Neural progenitor cell (in vitro differentiated cells): ENCODE measurements at regions not wholly inside any gene's neighbourhood (a gene's known extent, or its start where the extent isn't known, plus 50 kb on each side); places are given as distances from the start of the nearest gene placed in this dataset.

Experiments used
- DNase-seq: peaks from one replicate; pipeline ENCODE4 v3.0.0-alpha.2; 2016; ENCODE audit warnings: low spot score
- H2AFZ ChIP-seq: fragments of 200-600 bp; sonication (generic); replicated peaks from 2 replicates; pipeline ENCODE4 v1.6.1; 2016; ENCODE audit warnings: antibody characterized with exemption
- H3F3A ChIP-seq: fragments of 200-600 bp; sonication (generic); 2 replicates; pipeline ENCODE4 v1.6.1; 2016; ENCODE audit warnings: antibody characterized with exemption, low read depth
- H3K27ac ChIP-seq: fragments of 200-600 bp; sonication (generic); 2 replicates; pipeline ENCODE4 v1.5.1; 2016; ENCODE audit warnings: mild to moderate bottlenecking
- H3K27me3 ChIP-seq: fragments of 200-600 bp; sonication (generic); 2 replicates; pipeline ENCODE4 v1.6.1; 2016; ENCODE audit warnings: mild to moderate bottlenecking, moderate library complexity
- H3K36me3 ChIP-seq: fragments of 200-600 bp; sonication (generic); 2 replicates; pipeline ENCODE4 v1.5.1; 2016
- H3K4me1 ChIP-seq: fragments of 200-600 bp; sonication (generic); 2 replicates; pipeline ENCODE4 v1.6.1; 2016; ENCODE audit warnings: mixed run types
- H3K4me2 ChIP-seq: fragments of 200-600 bp; sonication (generic); 2 replicates; pipeline ENCODE4 v1.6.1; 2016
- H3K4me3 ChIP-seq: fragments of 200-600 bp; sonication (generic); 2 replicates; pipeline ENCODE4 v1.5.1; 2016
- H3K79me2 ChIP-seq: fragments of 200-600 bp; sonication (generic); 2 replicates; pipeline ENCODE4 v1.6.1; 2016; ENCODE audit warnings: low read depth
- H3K9ac ChIP-seq: fragments of 200-600 bp; sonication (generic); 2 replicates; pipeline ENCODE4 v1.6.1; 2016
- H3K9me3 ChIP-seq: fragments of 200-600 bp; sonication (generic); 2 replicates; pipeline ENCODE4 v1.5.1; 2016; ENCODE audit warnings: low read depth
- H4K20me1 ChIP-seq: fragments of 200-600 bp; sonication (generic); 2 replicates; pipeline ENCODE4 v1.6.1; 2016; ENCODE audit warnings: low read depth
- H3K27ac Mint-ChIP-seq: 3 replicates; pipeline ENCODE4 v1.8.0; 2021; ENCODE audit warnings: mixed read lengths
- H3K27me3 Mint-ChIP-seq: 2 replicates; pipeline ENCODE4 v1.8.0; 2022; ENCODE audit warnings: low read depth, mild to moderate bottlenecking, inconsistent platforms, moderate library complexity, mixed read lengths; ENCODE audit not compliant: insufficient read depth
- H3K36me3 Mint-ChIP-seq: 3 replicates; pipeline ENCODE4 v1.8.0; 2021; ENCODE audit warnings: mixed read lengths
- H3K4me1 Mint-ChIP-seq: 3 replicates; pipeline ENCODE4 v1.8.0; 2021; ENCODE audit warnings: mixed read lengths
- H3K4me3 Mint-ChIP-seq: 3 replicates; pipeline ENCODE4 v1.8.0; 2021; ENCODE audit warnings: mild to moderate bottlenecking, moderate library complexity, mixed read lengths
- H3K9me3 Mint-ChIP-seq: 3 replicates; pipeline ENCODE4 v1.8.0; 2020; ENCODE audit warnings: mixed read lengths
- CTCF ChIP-seq: fragments of 200-600 bp; sonication (generic); IDR thresholded peaks from 2 replicates; pipeline ENCODE4 v1.5.1; 2017; ENCODE audit warnings: antibody characterized with exemption, mild to moderate bottlenecking
- EZH2 ChIP-seq: fragments of 200-600 bp; sonication (generic); IDR thresholded peaks from 2 replicates; pipeline ENCODE4 v1.6.1; 2017; ENCODE audit warnings: antibody characterized with exemption, mild to moderate bottlenecking, moderate library complexity
- EZH2phosphoT487 ChIP-seq: fragments of 200-600 bp; sonication (generic); IDR thresholded peaks from 2 replicates; pipeline ENCODE4 v1.6.1; 2017; ENCODE audit warnings: antibody characterized with exemption

GRCh38 chr4:120629546-120630108, 292.9 kb downstream of the PRDM5 start:
- Mint-ChIP-seq H3K36me3 (no peaks in the 10 kb centered on the region), H3K4me1 (no peaks in the 10 kb centered on the region), H3K27me3 (no peaks in the 10 kb centered on the region), H3K4me3 (no peak overlapping the region), H3K9me3 (no peaks in the 10 kb centered on the region), H3K27ac (no peak overlapping the region)
- Histone ChIP-seq H3K4me2 (no peak overlapping the region), H3K9me3 (no peaks in the 10 kb centered on the region), H3K4me1 (no peaks in the 10 kb centered on the region), H3K4me3 (no peak overlapping the region), H3K36me3 (no peaks in the 10 kb centered on the region), H3F3A (no peaks in the 10 kb centered on the region), H3K79me2 (no peaks in the 10 kb centered on the region), H2AFZ (no peak overlapping the region), H3K27ac (no peak overlapping the region), H3K9ac (no peak overlapping the region), H4K20me1 (no peaks in the 10 kb centered on the region), H3K27me3 (no peaks in the 10 kb centered on the region)
- no peak for TF ChIP-seq CTCF
- TF ChIP-seq EZH2, result no peak
- TF ChIP-seq EZH2phosphoT487, result no peak
- no peak for DNase-seq

GRCh38 chr4:120622601-120623000, 299.9 kb downstream of the PRDM5 start:
- Histone ChIP-seq H3F3A (no peaks in the 10 kb centered on the region), H3K36me3 (no peaks in the 10 kb centered on the region), H3K4me2 (no peak overlapping the region), H3K4me1 (no peaks in the 10 kb centered on the region), H3K9me3 (no peaks in the 10 kb centered on the region), H3K27me3 (no peaks in the 10 kb centered on the region), H3K4me3 (no peak overlapping the region), H2AFZ (no peak overlapping the region), H3K27ac (no peak overlapping the region), H4K20me1 (no peaks in the 10 kb centered on the region), H3K9ac (no peak overlapping the region), H3K79me2 (no peaks in the 10 kb centered on the region)
- no peak for DNase-seq
- no peak for TF ChIP-seq EZH2phosphoT487
- no peak for TF ChIP-seq EZH2
- TF ChIP-seq CTCF, result no peak
- Mint-ChIP-seq H3K4me3 (no peak overlapping the region), H3K4me1 (no peaks in the 10 kb centered on the region), H3K9me3 (no peaks in the 10 kb centered on the region), H3K27ac (no peak overlapping the region), H3K27me3 (no peaks in the 10 kb centered on the region), H3K36me3 (no peaks in the 10 kb centered on the region)

GRCh38 chr4:120617171-120617570, 305.4 kb downstream of the PRDM5 start:
- Histone ChIP-seq H4K20me1 (no peaks in the 10 kb centered on the region), H3K9ac (no peak overlapping the region), H3F3A (no peaks in the 10 kb centered on the region), H3K9me3 (no peaks in the 10 kb centered on the region), H3K4me2 (no peak overlapping the region), H3K4me3 (no peak overlapping the region), H3K4me1 (no peaks in the 10 kb centered on the region), H3K79me2 (no peaks in the 10 kb centered on the region), H3K27me3 (no peaks in the 10 kb centered on the region), H3K27ac (no peak overlapping the region), H3K36me3 (no peaks in the 10 kb centered on the region), H2AFZ (no peak overlapping the region)
- H3K36me3 Mint-ChIP-seq, result no peaks in the 10 kb centered on the region
- no peak for TF ChIP-seq EZH2phosphoT487
- TF ChIP-seq EZH2, result no peak
- no peak for TF ChIP-seq CTCF
- H3K27me3 Mint-ChIP-seq, result peaks cover 3% of the 10 kb centered on the region
- no peak for DNase-seq
- H3K27ac Mint-ChIP-seq, result no peak overlapping the region
- H3K4me3 Mint-ChIP-seq, result no peak overlapping the region
- H3K9me3 Mint-ChIP-seq, result no peaks in the 10 kb centered on the region
- H3K4me1 Mint-ChIP-seq, result no peaks in the 10 kb centered on the region
